ENCODE measurements at regions not wholly inside any gene's neighbourhood (a gene's known extent, or its start where the extent isn't known, plus 50 kb on each side); places are given as distances from the start of the nearest gene placed in this dataset.

- DNase-seq (ENCODE audit: low read depth, low spot score), result no peak
Observed at GRCh38 chr21:15370462-15370975, 305.7 kb upstream of the NRIP1 start.

DNA sequence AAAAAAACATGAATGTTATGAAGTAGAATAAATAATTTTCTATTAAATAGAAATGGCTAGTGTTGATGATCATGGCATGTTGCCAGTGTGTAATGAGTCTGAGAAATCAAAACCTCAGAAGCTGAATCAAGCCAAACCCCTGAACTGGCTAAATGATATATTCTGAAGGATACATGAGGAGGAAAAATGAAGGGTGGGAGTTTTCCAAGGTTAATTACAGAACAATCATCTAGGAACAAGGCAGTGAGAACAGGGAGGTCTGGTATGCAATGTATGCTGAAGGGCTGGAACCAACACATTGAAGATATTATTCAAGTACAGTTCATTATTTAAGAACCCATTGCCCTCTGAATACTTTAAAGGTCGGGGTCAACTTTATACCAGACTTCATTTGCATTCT is 309.1 kb upstream of the NRIP1 start:
- no peak for DNase-seq (ENCODE audit: low read depth, low spot score)

DNA sequence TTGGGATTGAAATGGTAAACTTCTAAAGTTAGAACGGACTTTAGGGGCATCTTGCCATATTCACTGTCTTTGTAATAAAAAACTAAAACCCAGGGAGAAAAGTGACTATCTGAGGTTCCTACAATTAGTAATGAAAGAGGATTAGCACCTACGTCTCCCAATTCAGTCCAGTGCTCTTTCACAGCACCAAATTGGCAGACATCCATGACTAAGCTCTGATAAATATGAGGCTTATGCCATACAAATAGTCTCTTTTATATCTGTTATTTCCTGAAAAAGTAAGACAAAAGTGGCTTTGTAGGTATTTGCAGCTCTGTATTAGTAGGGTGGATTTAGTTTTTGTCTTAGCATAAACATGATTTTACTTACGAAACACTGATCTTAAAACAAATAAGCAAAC is 315.0 kb upstream of the NRIP1 start:
- no peak for DNase-seq (ENCODE audit: low read depth, low spot score)

DNA sequence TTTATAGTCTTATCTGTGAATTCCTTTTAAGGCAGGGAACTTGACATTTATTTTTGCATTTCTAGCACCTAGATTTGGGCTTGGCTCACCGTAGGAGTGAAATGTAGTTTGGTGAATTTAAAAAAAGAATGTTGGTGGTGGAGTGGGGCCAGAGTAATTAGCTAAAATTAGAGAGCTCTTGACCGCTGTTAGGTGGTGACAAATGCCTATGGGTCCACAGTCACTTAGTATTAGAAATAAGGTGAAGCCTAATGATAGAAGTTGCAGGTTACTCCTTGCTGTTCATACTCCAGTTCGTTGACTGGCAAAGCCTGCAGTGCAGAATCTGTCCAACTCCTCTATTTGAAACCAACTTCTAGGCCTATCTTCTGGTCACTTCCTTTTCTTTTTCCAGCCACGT is 318.8 kb upstream of the NRIP1 start:
- DNase-seq (ENCODE audit: low read depth, low spot score), result no peak

DNA sequence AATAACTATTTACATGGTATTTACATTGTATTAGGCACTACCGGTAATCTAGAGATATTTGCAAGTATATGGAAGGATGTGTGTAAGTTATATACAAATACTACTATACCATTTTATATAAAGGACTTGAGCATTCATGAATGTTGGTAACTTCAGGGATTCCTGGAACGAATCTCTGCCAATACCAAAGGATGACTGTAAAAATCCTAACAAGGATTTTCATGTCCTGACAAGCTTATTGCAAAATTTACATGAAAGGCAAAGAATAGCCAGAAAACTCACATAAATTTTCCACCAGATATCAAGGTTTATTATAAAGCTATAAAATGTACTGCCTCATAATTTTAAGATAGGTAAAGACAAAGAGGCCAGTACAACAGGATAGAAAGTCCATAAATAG is 325.2 kb upstream of the NRIP1 start:
- no peak for DNase-seq (ENCODE audit: low read depth, low spot score)

DNA sequence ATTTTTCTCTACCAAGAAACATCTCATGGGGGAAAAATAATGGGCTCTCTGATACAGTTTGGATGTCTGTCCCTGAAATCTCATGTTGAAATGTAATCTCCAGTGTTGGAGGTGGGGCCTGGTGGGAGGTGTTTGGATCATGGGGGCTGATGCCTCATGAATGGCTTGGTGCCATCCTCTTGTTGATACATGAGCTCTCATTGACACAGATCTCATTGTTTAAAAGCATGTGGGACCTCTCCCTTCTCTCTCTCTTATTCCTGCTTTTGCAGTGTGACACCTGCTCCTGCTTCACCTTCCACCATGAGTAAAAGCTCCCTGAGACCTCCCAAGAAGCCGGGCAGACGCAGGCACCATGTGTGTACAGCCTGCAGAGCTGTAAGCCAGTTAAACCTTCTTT is 332.5 kb upstream of the NRIP1 start:
- no peak for DNase-seq (ENCODE audit: low read depth, low spot score)

- DNase-seq (ENCODE audit: low read depth, low spot score), result no peak
Observed at GRCh38 chr21:15400905-15401304, 328.9 kb upstream of the USP25 start.

GRCh38 chr21:15401331-15401730 is 328.5 kb upstream of the USP25 start:
- DNase-seq (ENCODE audit: low read depth, low spot score), result no peak

DNA sequence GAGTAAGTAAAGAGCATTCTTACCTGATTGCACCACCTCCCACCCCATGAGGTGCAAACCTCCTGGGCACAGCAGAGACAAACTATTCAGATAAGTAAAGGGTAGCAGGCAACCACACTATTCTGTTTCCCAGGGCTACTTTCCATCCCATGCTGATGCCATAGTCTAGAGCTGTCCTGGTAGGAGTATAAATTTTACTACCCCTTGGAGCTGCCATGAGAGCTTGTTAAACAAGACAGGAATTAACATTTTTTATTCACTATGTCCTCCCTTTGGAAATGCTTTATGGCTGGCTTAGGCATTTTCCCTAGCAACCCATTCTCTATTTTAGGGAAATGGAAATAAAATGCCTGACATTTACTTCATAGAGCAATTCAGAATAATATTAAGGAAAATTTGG is 324.6 kb upstream of the USP25 start:
- DNase-seq (ENCODE audit: low read depth, low spot score), result no peak

DNA sequence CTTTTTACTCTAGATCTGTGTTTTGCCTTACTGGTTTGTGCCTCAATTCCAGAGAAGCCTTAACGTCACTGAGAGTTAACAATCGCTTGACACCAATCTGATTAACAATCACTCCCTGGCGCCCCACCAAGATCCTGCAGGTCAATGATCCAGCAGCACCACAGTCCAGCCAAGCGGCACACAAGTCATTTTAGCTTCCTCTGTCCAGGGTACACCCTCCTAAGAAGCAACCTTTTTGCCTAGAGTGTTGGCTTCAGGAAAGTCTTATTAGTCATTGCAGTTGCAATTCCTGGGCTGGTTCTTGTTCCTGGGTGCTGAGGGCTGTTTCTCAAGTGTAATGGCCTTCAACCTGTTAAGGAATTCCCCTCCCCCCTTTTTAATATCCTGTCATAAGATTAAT is 323.0 kb upstream of the USP25 start:
- no peak for DNase-seq (ENCODE audit: low read depth, low spot score)

GRCh38 chr21:15407585-15407984 is 322.2 kb upstream of the USP25 start:
- DNase-seq (ENCODE audit: low read depth, low spot score), result no peak

GRCh38 chr21:15408089-15408488 is 321.7 kb upstream of the USP25 start:
- DNase-seq (ENCODE audit: low read depth, low spot score), result no peak

GRCh38 chr21:15409031-15409430 is 320.8 kb upstream of the USP25 start:
- DNase-seq (ENCODE audit: low read depth, low spot score), result no peak

GRCh38 chr21:15410853-15411252 is 318.9 kb upstream of the USP25 start:
- no peak for DNase-seq (ENCODE audit: low read depth, low spot score)

DNA sequence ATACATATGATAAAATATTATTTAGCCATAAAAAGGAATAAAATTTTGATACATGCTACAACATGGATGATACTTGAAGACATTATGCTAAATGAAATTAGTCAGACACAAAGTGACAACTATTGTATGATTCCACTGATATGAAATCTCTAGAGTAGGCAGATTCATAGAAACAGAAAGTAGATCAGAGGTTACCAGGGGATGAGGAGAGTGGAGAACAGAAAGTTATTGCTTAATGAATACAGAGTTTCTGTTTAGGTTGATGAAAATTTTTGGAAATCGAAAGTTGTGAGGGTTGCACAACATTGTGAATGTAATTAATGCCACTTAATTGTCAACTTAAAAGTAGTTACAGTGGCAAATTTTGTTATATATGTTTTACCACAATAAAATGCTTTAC is 315.7 kb upstream of the USP25 start:
- DNase-seq (ENCODE audit: low read depth, low spot score), result no peak

GRCh38 chr21:15415541-15416261 is 314.1 kb upstream of the USP25 start:
- no peak for DNase-seq (ENCODE audit: low read depth, low spot score)

DNA sequence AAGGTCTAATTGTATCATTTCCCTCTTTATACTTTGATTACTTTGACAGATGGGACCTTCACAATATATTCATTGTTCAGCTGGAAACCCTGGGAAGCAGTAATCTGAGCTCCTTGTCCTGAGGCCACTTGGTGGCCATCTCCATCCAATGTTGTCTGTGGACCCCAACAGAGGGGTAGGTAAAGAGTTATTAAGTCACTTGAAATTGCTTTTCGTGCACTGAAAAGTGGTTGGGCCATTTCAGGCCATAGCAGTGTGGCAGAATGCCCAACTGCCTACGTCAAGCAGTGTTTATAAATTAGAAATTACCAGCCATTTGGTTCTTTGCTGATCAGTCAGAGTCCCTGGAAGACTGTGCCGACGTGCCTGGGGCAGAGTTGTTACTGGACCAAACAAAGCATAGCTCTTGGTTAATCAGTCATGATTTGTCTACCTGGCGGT is 308.3 kb upstream of the USP25 start:
- DNase-seq (ENCODE audit: low read depth, low spot score), result no peak

GRCh38 chr21:15421947-15422346 is 307.8 kb upstream of the USP25 start:
- no peak for DNase-seq (ENCODE audit: low read depth, low spot score)

DNA sequence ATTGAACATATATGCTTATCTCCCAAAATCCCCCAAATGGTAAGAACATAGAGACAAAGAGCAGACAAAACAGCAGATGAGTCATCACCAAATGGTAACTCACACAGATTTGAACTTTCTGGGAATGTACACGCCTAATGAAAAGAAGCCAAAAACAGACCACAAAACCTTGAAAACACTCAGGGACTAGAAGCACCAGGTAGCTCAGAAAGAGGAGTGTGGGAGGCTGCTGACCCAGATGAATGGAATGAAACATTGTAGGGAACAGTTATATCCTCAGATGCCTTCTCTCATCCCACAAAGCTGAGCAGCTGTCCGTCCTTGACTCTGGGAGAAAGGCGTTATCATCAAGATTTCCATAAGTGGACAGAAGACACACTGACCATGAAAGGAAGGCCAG is 307.0 kb upstream of the USP25 start:
- DNase-seq (ENCODE audit: low read depth, low spot score), result no peak

GRCh38 chr21:15423676-15424445 is 305.9 kb upstream of the USP25 start:
- DNase-seq (ENCODE audit: low read depth, low spot score), result no peak

GRCh38 chr21:15425049-15425448 is 304.7 kb upstream of the USP25 start:
- no peak for DNase-seq (ENCODE audit: low read depth, low spot score)

GRCh38 chr21:15430023-15430422 is 299.8 kb upstream of the USP25 start:
- no peak for DNase-seq (ENCODE audit: low read depth, low spot score)

GRCh38 chr21:15430577-15430976 is 299.2 kb upstream of the USP25 start:
- no peak for DNase-seq (ENCODE audit: low read depth, low spot score)
